WERI-Rb-1 (cell line): ENCODE measurements at regions not wholly inside any gene's neighbourhood (a gene's known extent, or its start where the extent isn't known, plus 50 kb on each side); places are given as distances from the start of the nearest gene placed in this dataset.

Source experiments
- DNase-seq: peaks from one replicate; pipeline ENCODE4 v3.0.0-alpha.2; 2020
- H3K27ac ChIP-seq: fragments of 250-450 bp; sonication (Bioruptor Pico); 2 replicates; pipeline ENCODE4 v1.5.1; 2020; ENCODE audit warnings: mild to moderate bottlenecking, moderate library complexity
- H3K27me3 ChIP-seq: fragments of 250-450 bp; sonication (Bioruptor Pico); 2 replicates; pipeline ENCODE4 v1.5.1; 2021; ENCODE audit warnings: mild to moderate bottlenecking, low read depth, moderate library complexity; ENCODE audit not compliant: insufficient read depth, severe bottlenecking
- H3K36me3 ChIP-seq: fragments of 250-450 bp; sonication (Bioruptor Pico); 2 replicates; pipeline ENCODE4 v1.5.1; 2020; ENCODE audit warnings: mild to moderate bottlenecking, moderate library complexity
- H3K4me3 ChIP-seq: 2 replicates; pipeline ENCODE4 v1.5.1; 2011; ENCODE audit warnings: low read depth, mild to moderate bottlenecking, control low read depth, low read length
- H3K9me3 ChIP-seq: fragments of 250-450 bp; sonication (Bioruptor Pico); 2 replicates; pipeline ENCODE4 v1.5.1; 2021; ENCODE audit warnings: mild to moderate bottlenecking, moderate library complexity; ENCODE audit not compliant: severe bottlenecking
- TF ChIP-seq, protein P1 (sequence below): IDR thresholded peaks from 2 replicates; pipeline ENCODE4 v1.5.1; 2011; ENCODE audit warnings: low read depth, mild to moderate bottlenecking, control low read depth, inconsistent platforms, low read length

DNA sequence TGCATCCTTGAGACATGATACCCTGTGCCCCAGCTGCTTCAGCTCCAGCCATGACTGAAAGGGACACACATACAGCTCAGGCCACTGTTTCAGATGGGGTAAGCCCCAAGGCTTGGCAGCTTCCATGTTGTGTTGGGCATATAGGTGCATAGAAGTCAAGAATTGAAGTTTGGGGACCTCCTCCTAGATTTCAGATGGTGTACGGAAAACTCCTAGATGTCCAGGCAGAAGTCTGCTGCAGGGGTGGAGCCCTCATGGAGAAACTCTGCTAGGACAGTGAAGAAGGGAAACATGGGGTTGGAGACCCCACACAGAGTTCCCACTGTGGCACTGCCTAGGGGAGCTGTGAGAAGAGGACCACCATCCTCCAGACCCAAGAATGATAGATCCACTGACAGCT is 1379.0 kb upstream of the MAP3K7 start:
- DNase-seq: no peak
- Histone ChIP-seq H3K27me3 (no peaks in the 10 kb centered on the region), H3K4me3 (no peak overlapping the region), H3K9me3 (peaks cover 7% of the 10 kb centered on the region), H3K27ac (no peak overlapping the region), H3K36me3 (no peaks in the 10 kb centered on the region)
- TF ChIP-seq, protein P1, sequence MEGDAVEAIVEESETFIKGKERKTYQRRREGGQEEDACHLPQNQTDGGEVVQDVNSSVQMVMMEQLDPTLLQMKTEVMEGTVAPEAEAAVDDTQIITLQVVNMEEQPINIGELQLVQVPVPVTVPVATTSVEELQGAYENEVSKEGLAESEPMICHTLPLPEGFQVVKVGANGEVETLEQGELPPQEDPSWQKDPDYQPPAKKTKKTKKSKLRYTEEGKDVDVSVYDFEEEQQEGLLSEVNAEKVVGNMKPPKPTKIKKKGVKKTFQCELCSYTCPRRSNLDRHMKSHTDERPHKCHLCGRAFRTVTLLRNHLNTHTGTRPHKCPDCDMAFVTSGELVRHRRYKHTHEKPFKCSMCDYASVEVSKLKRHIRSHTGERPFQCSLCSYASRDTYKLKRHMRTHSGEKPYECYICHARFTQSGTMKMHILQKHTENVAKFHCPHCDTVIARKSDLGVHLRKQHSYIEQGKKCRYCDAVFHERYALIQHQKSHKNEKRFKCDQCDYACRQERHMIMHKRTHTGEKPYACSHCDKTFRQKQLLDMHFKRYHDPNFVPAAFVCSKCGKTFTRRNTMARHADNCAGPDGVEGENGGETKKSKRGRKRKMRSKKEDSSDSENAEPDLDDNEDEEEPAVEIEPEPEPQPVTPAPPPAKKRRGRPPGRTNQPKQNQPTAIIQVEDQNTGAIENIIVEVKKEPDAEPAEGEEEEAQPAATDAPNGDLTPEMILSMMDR: no peak

DNA sequence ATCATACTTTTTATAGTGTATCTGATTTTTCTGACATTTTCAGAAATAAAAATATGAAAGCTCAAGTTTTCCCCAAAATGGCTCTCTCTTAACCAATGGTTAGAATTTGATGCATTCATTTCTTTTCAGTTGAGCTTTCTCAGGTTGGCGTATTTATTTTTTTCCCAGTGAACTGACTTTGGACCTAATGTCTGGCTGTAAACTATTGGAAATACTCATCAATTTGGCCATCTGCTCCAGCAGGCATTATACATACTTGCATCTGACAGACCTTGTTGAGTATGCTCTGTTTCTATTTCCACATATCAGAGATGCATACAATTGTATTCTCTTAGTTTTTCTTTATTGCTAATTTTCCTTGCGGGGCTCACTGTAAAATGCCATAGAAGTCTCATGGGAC is 1374.8 kb upstream of the MAP3K7 start:
- Histone ChIP-seq H3K9me3 (peaks cover 7% of the 10 kb centered on the region), H3K4me3 (no peak overlapping the region), H3K27ac (no peak overlapping the region), H3K36me3 (no peaks in the 10 kb centered on the region), H3K27me3 (no peaks in the 10 kb centered on the region)
- TF ChIP-seq, protein P1: no peak
- DNase-seq: no peak

DNA sequence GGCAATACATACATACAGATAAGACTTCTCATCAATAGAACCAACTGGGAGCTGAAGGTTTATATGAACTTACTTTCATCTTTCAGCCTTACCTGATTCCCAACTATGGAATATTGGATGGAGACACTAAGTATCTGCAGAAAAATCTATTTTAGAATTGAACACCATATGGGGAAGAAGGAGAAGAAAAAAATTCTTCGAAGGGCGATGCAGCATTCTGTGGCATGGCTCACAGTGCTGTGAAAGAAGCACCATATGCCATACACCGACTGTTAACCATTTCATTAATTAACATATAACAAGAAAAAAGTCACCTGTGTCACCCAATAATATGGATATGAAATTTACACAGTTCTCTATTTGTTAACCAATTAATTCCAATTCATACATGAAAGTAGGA is 1374.4 kb upstream of the MAP3K7 start:
- Histone ChIP-seq H3K27me3 (no peaks in the 10 kb centered on the region), H3K36me3 (no peaks in the 10 kb centered on the region), H3K27ac (no peak overlapping the region), H3K4me3 (no peak overlapping the region), H3K9me3 (peaks cover 3% of the 10 kb centered on the region)
- no peak for DNase-seq
- TF ChIP-seq, protein P1: no peak

DNA sequence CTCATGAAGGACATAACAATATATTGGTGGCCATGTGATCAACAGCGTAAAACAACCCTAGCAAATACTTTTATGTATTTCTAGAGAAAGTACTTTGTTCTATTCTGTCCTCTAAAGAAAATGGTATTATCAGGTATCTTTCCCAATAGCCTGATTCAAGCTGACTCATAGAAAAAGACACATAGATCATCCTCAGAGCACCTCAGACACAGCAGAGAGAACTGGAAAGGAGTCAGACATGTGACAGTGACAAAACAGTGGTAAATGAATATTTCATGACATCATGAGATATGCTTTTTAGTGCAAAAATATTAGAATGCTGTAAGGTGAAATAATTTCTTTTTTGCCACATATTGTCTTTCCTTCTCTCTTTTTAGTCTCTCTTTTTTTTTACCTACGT is 1355.0 kb upstream of the MAP3K7 start:
- DNase-seq: no peak
- Histone ChIP-seq H3K27me3 (no peaks in the 10 kb centered on the region), H3K4me3 (no peak overlapping the region), H3K9me3 (no peaks in the 10 kb centered on the region), H3K36me3 (no peaks in the 10 kb centered on the region), H3K27ac (no peak overlapping the region)
- TF ChIP-seq, protein P1: no peak

DNA sequence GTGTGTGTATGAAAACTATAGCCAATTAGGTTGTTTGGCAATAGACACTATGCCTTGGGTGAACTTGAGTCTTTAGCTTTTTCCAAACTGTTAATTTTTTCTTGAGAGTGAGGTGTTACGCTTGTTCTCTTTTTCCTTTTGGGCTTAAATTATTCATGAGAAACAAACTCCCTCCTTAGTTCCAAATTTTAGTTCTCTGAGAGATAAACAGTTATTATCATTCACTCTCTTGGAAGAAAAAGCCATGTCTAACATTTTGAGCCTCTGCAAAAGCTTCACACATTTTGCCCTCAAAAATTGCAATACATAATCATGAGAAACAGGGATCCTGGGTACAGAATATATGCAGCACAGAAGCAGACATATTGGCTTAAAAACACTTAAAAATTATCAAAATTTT is 1353.9 kb upstream of the MAP3K7 start:
- Histone ChIP-seq H3K9me3 (no peaks in the 10 kb centered on the region), H3K27me3 (no peaks in the 10 kb centered on the region), H3K36me3 (no peaks in the 10 kb centered on the region), H3K4me3 (no peak overlapping the region), H3K27ac (no peak overlapping the region)
- TF ChIP-seq, protein P1: no peak
- no peak for DNase-seq

DNA sequence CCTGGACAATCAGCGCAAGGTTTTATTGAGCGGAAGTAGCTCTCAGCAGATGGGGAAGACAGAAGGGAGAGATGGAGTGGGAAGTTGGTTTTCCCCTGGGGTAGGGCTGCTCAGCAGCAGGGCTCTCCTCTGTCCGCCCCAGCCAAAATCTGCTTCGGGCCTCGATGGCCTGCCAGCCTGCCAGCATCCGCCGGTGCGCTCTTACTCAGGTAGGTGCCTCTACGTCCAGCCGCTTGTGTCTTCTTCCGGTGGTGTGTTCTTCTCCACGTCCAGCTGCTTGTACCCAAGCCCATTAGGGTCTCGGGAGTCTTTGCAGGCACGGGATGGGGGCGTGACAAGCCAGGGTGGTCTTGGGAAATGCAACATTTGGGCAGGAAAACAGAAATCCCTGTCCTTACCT is 1340.0 kb upstream of the MAP3K7 start:
- DNase-seq: no peak
- H3K27me3 ChIP-seq: no peaks in the 10 kb centered on the region
- H3K27ac ChIP-seq: no peak overlapping the region
- TF ChIP-seq, protein P1: no peak
- no peaks in the 10 kb centered on the region for H3K36me3 ChIP-seq
- no peak overlapping the region for H3K4me3 ChIP-seq
- H3K9me3 ChIP-seq: no peaks in the 10 kb centered on the region
